GM12875 (cell line): ENCODE measurements at regions not wholly inside any gene's neighbourhood (a gene's known extent, or its start where the extent isn't known, plus 50 kb on each side); places are given as distances from the start of the nearest gene placed in this dataset.

Experiments used
- H3K4me3 ChIP-seq: one replicate; pipeline ENCODE4 v1.5.1; 2011; ENCODE audit warnings: low read depth, low read length, control low read depth
- TF ChIP-seq, protein P1 (sequence below): IDR thresholded peaks from 2 replicates; pipeline ENCODE4 v1.5.1; 2011; ENCODE audit warnings: low read depth, mild to moderate bottlenecking, control low read depth, inconsistent platforms, low read length, moderate library complexity, borderline replicate concordance; ENCODE audit not compliant: insufficient read depth

DNA sequence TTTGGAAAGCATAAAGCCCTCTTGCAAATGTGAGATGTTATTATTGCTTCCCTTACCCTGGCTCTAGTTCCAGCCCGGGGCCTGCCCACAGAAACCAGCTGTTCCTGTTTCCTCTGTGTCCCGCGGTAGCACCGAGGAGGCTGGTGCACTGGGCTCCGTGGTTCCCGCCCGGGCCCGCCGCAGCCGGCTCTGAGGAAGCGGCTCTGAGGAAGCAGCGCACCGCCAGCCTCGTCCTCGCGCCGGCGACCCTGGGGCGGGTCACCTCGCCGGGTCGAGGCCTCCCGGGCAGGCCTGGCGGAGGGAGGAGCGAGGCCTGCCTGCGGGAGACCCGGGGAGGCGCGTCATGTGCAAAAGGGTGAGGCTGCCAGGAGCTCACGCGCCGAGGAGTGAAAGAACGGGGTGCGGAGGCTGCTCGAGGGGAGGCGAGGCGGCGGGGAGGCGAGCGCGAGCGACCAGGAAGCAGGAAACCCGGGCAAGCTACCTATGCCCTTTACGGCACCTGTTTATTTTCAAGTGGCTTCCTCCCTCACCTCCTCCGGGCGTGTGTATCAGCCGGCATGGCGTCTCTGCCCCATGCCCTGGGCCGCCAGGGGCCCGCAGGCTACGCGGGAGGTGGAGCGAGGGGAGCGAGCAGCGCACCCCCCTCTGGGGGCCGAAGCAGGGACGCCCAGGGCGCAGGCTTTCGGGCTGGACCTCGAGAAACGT is 61.3 kb upstream of the MEGF10 start:
- TF ChIP-seq, protein P1, sequence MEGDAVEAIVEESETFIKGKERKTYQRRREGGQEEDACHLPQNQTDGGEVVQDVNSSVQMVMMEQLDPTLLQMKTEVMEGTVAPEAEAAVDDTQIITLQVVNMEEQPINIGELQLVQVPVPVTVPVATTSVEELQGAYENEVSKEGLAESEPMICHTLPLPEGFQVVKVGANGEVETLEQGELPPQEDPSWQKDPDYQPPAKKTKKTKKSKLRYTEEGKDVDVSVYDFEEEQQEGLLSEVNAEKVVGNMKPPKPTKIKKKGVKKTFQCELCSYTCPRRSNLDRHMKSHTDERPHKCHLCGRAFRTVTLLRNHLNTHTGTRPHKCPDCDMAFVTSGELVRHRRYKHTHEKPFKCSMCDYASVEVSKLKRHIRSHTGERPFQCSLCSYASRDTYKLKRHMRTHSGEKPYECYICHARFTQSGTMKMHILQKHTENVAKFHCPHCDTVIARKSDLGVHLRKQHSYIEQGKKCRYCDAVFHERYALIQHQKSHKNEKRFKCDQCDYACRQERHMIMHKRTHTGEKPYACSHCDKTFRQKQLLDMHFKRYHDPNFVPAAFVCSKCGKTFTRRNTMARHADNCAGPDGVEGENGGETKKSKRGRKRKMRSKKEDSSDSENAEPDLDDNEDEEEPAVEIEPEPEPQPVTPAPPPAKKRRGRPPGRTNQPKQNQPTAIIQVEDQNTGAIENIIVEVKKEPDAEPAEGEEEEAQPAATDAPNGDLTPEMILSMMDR = peak; percentile 29; the same call in 1 of the 2 replicates
- H3K4me3 ChIP-seq = peak overlapping the region; percentile 72

DNA sequence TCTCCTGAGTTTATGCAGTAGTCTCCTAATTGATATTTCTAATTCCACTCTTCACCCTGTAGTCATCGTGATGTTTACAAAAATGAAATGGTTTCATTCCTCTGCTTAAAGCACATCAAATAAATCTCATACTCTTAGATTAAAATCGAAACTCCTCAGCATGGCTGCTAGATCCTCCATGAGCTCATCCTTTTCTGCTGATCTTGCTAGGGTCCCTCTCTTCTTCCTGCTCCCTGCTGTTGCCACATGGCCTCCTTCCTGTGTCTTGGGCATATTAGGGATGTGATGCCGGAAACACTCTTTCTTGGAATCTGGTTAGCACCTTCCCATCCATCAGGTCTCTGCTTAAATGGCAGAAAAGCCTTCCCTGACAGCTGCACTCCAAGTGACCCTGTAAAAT is 59.5 kb upstream of the MEGF10 start:
- no peak overlapping the region for H3K4me3 ChIP-seq
- TF ChIP-seq, protein P1 = no peak

DNA sequence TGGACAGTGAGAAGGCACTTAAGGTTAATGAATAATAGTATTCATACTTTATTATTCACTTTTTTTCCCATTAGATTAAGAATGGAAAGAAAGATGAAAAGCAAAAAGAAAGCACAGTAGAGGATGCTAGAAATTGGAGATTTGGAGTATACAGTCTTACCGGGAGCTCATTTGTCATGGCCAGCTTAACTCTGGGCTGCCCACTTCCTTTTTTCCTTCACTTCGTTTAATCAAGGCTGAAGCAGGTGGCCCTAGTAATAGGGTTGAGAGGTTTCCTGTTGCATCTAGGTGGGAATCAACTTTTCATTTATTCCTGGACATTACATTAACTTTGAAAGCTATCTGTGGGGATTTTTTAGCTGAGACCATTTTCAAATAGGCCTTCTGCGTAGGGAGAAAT is 57.0 kb upstream of the MEGF10 start:
- H3K4me3 ChIP-seq = no peak overlapping the region
- TF ChIP-seq, protein P1 = no peak

DNA sequence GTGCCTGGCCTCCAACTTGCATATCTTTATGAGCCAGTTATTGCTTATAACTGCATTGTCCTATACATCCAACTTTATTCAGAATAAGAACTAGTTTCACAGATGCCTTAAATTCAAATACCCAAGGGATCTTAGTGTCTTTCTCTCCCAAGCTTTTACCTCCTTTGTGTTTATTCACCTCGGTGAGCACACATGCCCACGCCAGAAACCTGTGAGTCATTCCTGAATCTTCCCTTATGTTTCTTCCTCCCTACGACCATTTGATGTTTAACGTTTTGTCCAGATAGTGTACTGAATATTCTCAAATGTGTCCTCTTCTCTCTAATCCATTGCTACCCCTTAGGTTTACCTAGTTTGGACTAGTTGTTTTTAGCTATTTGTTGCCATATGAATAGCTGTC is 55.5 kb upstream of the MEGF10 start:
- TF ChIP-seq, protein P1 = no peak
- H3K4me3 ChIP-seq = no peak overlapping the region

DNA sequence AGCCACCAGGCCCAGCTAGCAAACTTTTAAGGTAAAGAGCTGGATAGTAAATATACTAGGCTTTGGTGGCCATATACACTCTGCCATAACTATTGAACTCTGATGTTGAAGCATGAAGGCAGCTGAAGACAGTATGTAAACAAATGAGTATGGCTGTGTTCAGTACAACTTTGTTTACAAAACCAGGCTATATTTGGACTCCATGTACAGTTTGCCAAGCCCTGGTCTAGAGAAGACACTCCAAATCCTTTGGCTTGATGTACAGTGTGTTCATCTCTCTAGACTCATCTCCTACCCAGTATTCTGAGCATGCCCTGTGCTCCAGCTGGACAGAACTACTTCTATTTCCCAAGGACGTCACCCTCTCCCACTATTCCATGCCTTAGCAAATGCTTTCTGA is 54.3 kb upstream of the MEGF10 start:
- H3K4me3 ChIP-seq = no peak overlapping the region
- TF ChIP-seq, protein P1 = no peak
